Heart left ventricle (tissue), 13 donors: ENCODE measurements at regions not wholly inside any gene's neighbourhood (a gene's known extent, or its start where the extent isn't known, plus 50 kb on each side); places are given as distances from the start of the nearest gene placed in this dataset.

Experiments
- POLR2A ChIP-seq, 2 donors: fragments of 450-650 bp; IDR thresholded peaks; one replicate each; pipeline ENCODE4 v1.6.1; 2017; ENCODE audit warnings: antibody characterized with exemption in 2 of 2, mild to moderate bottlenecking in 2 of 2, moderate library complexity in 2 of 2
- TF ChIP-seq, protein P1 (sequence below), 12 donors: fragments of 200-600 bp; sonication (generic) in 4 of 12; IDR thresholded peaks; one replicate each; pipeline versions ENCODE4 v1.5.0 to v1.8.0; 2018 to 2022; ENCODE audit warnings: antibody characterized with exemption in 12 of 12, mild to moderate bottlenecking in 5 of 12
- donor health status: ischemic (EF 13 %, LVEDD 7.1; RV severe dilation, severe dysfunction).
- donor health status: DM: no; HTN: yes; CAD: no.
- donor health status: DM: no; HTN: no; CAD: no.
- donor health status: ischemic (EF 25% LVEDD 6.9; RV normal size, moderate dysfunction).
- donor health status: ischemic (EF 25% LVEDD 5.7; RV mildly dilated, moderate dysfunction).
- donor health status: ischemic (EF 35%, LVEDD 5.7; RV mildly dilated, moderate dysfunction).
- donor health status: nonischemic (EF 11% LVEDD 7.7; RV severe dilation, severe dysfunction).
- donor health status: DM: yes; HTN: yes; CAD: no.
- donor health status: PGD.
- donor health status: ischemic (EF 29% LVEDD 5.4; RV normal size, mild dysfunction).
- donor health status: nonischemic (EF 23%, LVEDD 6.1; RV moderate dilation, normal function).

DNA sequence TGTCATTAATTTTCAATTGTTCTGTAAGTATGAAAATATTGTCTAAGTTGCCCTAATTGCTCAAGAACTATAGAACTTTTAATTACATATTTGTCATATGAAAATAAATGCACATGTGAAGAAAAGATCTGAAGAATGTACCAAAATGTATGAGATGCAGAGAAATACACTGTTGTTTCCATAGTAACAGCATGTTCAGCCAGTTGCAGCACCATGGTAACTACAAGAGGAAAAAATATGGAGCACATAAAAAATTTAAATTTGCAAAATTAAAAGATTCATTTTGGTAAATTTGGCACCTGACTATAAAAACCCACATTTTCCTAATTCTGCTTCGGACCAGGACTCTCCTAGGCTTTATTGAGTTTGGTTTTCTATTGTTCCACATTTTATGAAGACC is 1170.0 kb upstream of the MIR17HG start:
- TF ChIP-seq POLR2A (IDR thresholded peaks at IDR 0.05): no peak
- TF ChIP-seq, protein P1, sequence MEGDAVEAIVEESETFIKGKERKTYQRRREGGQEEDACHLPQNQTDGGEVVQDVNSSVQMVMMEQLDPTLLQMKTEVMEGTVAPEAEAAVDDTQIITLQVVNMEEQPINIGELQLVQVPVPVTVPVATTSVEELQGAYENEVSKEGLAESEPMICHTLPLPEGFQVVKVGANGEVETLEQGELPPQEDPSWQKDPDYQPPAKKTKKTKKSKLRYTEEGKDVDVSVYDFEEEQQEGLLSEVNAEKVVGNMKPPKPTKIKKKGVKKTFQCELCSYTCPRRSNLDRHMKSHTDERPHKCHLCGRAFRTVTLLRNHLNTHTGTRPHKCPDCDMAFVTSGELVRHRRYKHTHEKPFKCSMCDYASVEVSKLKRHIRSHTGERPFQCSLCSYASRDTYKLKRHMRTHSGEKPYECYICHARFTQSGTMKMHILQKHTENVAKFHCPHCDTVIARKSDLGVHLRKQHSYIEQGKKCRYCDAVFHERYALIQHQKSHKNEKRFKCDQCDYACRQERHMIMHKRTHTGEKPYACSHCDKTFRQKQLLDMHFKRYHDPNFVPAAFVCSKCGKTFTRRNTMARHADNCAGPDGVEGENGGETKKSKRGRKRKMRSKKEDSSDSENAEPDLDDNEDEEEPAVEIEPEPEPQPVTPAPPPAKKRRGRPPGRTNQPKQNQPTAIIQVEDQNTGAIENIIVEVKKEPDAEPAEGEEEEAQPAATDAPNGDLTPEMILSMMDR (IDR thresholded peaks at IDR 0.05): no peak
